LNCAP (cell line): ENCODE measurements at regions not wholly inside any gene's neighbourhood (a gene's known extent, or its start where the extent isn't known, plus 50 kb on each side); places are given as distances from the start of the nearest gene placed in this dataset.

ENCODE experiments used
- TF ChIP-seq, protein P1 (sequence below): fragments of 450-650 bp; IDR thresholded peaks from 2 replicates; pipeline ENCODE4 v1.5.1; 2017; ENCODE audit warnings: mild to moderate bottlenecking

GRCh38 chr3:59411186-59411585 is 361.4 kb upstream of the CFAP20DC start:
- TF ChIP-seq, protein P1, sequence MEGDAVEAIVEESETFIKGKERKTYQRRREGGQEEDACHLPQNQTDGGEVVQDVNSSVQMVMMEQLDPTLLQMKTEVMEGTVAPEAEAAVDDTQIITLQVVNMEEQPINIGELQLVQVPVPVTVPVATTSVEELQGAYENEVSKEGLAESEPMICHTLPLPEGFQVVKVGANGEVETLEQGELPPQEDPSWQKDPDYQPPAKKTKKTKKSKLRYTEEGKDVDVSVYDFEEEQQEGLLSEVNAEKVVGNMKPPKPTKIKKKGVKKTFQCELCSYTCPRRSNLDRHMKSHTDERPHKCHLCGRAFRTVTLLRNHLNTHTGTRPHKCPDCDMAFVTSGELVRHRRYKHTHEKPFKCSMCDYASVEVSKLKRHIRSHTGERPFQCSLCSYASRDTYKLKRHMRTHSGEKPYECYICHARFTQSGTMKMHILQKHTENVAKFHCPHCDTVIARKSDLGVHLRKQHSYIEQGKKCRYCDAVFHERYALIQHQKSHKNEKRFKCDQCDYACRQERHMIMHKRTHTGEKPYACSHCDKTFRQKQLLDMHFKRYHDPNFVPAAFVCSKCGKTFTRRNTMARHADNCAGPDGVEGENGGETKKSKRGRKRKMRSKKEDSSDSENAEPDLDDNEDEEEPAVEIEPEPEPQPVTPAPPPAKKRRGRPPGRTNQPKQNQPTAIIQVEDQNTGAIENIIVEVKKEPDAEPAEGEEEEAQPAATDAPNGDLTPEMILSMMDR = no peak

GRCh38 chr3:59408047-59408624 is 358.3 kb upstream of the CFAP20DC start:
- TF ChIP-seq, protein P1 = no peak

- TF ChIP-seq, protein P1 = no peak
Measured at GRCh38 chr3:59407425-59407824, 357.6 kb upstream of the CFAP20DC start.

GRCh38 chr3:59406943-59407342 is 357.1 kb upstream of the CFAP20DC start:
- TF ChIP-seq, protein P1 = no peak

- TF ChIP-seq, protein P1 = no peak
Measured at GRCh38 chr3:59404851-59405250, 355.0 kb upstream of the CFAP20DC start.

DNA sequence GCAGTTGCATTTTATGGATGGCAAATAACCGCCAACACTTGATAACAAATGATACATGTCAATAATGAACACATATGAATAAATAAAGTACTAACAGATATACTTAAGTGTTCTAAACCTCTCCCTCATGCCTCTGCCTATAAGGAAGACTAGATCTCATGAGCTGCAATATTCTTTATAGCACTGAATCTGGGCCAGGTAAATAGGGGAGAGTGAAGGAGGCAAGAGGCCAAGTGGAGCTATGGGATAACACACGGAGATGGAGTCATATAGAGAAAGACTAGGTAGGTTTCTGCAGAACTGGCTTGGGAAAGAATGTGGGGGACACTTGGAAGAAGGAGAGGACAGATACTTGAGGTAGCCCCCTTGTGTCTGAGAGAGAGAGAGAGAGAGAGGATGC is 354.2 kb upstream of the CFAP20DC start:
- TF ChIP-seq, protein P1 = no peak

DNA sequence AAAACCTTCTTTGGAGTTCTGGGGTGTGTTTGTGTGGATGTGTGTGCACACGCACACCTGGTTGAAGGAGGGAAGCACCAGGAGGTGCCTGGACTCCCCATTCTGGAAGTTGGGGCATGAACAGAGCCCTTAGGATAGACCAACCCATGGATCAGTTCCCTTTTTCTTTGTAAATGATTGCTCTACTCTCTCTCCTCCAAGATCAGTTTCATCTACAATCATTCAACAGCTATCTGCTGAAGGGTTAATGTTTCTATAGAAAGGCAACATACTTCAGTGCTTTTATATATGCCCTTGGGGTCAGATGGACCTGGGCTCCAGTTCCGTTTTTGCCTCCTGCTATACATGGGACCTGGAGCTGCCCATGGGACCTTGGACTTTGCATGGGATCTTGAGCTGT is 352.1 kb upstream of the CFAP20DC start:
- TF ChIP-seq, protein P1 = no peak

GRCh38 chr3:59392116-59392515 is 342.3 kb upstream of the CFAP20DC start:
- TF ChIP-seq, protein P1 = no peak
